Activated B cell treated with CpG ODN at 0.5 μM for 24 hours (primary cell): ENCODE measurements at regions not wholly inside any gene's neighbourhood (a gene's known extent, or its start where the extent isn't known, plus 50 kb on each side); places are given as distances from the start of the nearest gene placed in this dataset.

Experiments
- ATAC-seq: fragments of 200-7000 bp; cut with Tn5 transposase; one replicate; pipeline ENCODE4 v1.10.0; 2021; ENCODE audit warnings: low read depth, mild to moderate bottlenecking, moderate library complexity
- CTCF ChIA-PET: fragments of 350-600 bp; sonication (Branson Sonifier 250); formaldehyde crosslinking; loops from one replicate; lab custom pipeline; 2021; ENCODE audit warnings: antibody characterized with exemption; lab: Charles Lee
- POLR2A ChIA-PET: fragments of 350-600 bp; sonication (Branson Sonifier 250); formaldehyde crosslinking; loops from one replicate; lab custom pipeline; 2021; ENCODE audit warnings: antibody characterized with exemption; lab: Charles Lee
- DNase-seq: peaks from one replicate; pipeline ENCODE4 v3.0.0; 2022
- H3K27ac Mint-ChIP-seq: one replicate; pipeline ENCODE4 v1.8.0; 2020; ENCODE audit warnings: mixed read lengths
- H3K27me3 Mint-ChIP-seq: one replicate; pipeline ENCODE4 v1.8.0; 2021; ENCODE audit warnings: mixed read lengths
- H3K36me3 Mint-ChIP-seq: one replicate; pipeline ENCODE4 v1.8.0; 2021; ENCODE audit warnings: low read depth, mixed read lengths
- H3K4me1 Mint-ChIP-seq: one replicate; pipeline ENCODE4 v1.8.0; 2021; ENCODE audit warnings: mixed read lengths
- H3K4me3 Mint-ChIP-seq: one replicate; pipeline ENCODE4 v1.8.0; 2020; ENCODE audit warnings: mild to moderate bottlenecking, mixed read lengths
- H3K9me3 Mint-ChIP-seq: one replicate; pipeline ENCODE4 v1.8.0; 2020; ENCODE audit warnings: mixed read lengths
- CTCF ChIP-seq: fragments of 200-600 bp; IDR thresholded peaks from one replicate; pipeline ENCODE4 v1.8.0; 2022; ENCODE audit warnings: antibody characterized with exemption, mild to moderate bottlenecking
- intact Hi-C: fragments of 100-400 bp; cut with micrococcal nuclease; formaldehyde crosslinking; loops from one replicate; pipeline ENCODE4 v1.15.1; 2024

- Mint-ChIP-seq H3K4me1 (no peaks in the 10 kb centered on the region), H3K27me3 (no peaks in the 10 kb centered on the region), H3K27ac (no peak overlapping the region), H3K36me3 (no peaks in the 10 kb centered on the region), H3K4me3 (no peak overlapping the region), H3K9me3 (peaks cover 10% of the 10 kb centered on the region)
- POLR2A ChIA-PET: no interaction called here
- CTCF ChIA-PET: no interaction called here
- DNase-seq (no peak), ATAC-seq (no peak)
- intact Hi-C loops: no loop called here
- TF ChIP-seq CTCF: no peak
Measured at GRCh38 chr3:81164806-81165205, 596.6 kb downstream of the GBE1 start.

- Mint-ChIP-seq H3K4me1 (no peaks in the 10 kb centered on the region), H3K27me3 (no peaks in the 10 kb centered on the region), H3K4me3 (no peak overlapping the region), H3K36me3 (no peaks in the 10 kb centered on the region), H3K9me3 (peaks cover 7% of the 10 kb centered on the region), H3K27ac (no peak overlapping the region)
- ATAC-seq (no peak), DNase-seq (no peak)
- ChIA-PET CTCF (no interaction called here), POLR2A (no interaction called here)
- TF ChIP-seq CTCF: no peak
- intact Hi-C loops: no loop called here
Measured at GRCh38 chr3:81161851-81162250, 599.6 kb downstream of the GBE1 start.

- ATAC-seq: no peak
- intact Hi-C loops: no loop called here
- H3K27me3 Mint-ChIP-seq: no peaks in the 10 kb centered on the region
- CTCF ChIA-PET: no interaction called here
- H3K9me3 Mint-ChIP-seq: peaks cover 9% of the 10 kb centered on the region
- H3K4me3 Mint-ChIP-seq: no peak overlapping the region
- no peak for TF ChIP-seq CTCF
- H3K4me1 Mint-ChIP-seq: no peaks in the 10 kb centered on the region
- DNase-seq: no peak
- H3K36me3 Mint-ChIP-seq: no peaks in the 10 kb centered on the region
- POLR2A ChIA-PET: no interaction called here
- no peak overlapping the region for H3K27ac Mint-ChIP-seq
Measured at GRCh38 chr3:81161100-81161499, 600.3 kb downstream of the GBE1 start.

GRCh38 chr3:81154611-81155143 lies 606.8 kb downstream of the GBE1 start:
- intact Hi-C loops: no loop called here
- DNase-seq (no peak), ATAC-seq (no peak)
- Mint-ChIP-seq H3K27ac (no peak overlapping the region), H3K36me3 (no peaks in the 10 kb centered on the region), H3K27me3 (no peaks in the 10 kb centered on the region), H3K4me3 (no peak overlapping the region), H3K9me3 (peaks cover 15% of the 10 kb centered on the region), H3K4me1 (no peaks in the 10 kb centered on the region)
- ChIA-PET POLR2A (no interaction called here), CTCF (no interaction called here)
- TF ChIP-seq CTCF: no peak

- intact Hi-C loops: no loop called here
- POLR2A ChIA-PET: no interaction called here
- Mint-ChIP-seq H3K9me3 (peaks cover 11% of the 10 kb centered on the region), H3K4me1 (no peaks in the 10 kb centered on the region), H3K27me3 (no peaks in the 10 kb centered on the region), H3K27ac (no peak overlapping the region), H3K36me3 (no peaks in the 10 kb centered on the region), H3K4me3 (no peak overlapping the region)
- DNase-seq (no peak), ATAC-seq (no peak)
- CTCF ChIA-PET: no interaction called here
- no peak for TF ChIP-seq CTCF
Measured at GRCh38 chr3:81152156-81152555, 609.3 kb downstream of the GBE1 start.
